ENCODE measurements at regions not wholly inside any gene's neighbourhood (a gene's known extent, or its start where the extent isn't known, plus 50 kb on each side); places are given as distances from the start of the nearest gene placed in this dataset.

- H3K36me3 ChIP-seq, result no peaks in the 10 kb centered on the region
- 83 to 91% (median 84%) methylated on average over 3 of the region's 3 CpGs for WGBS, 3 donors
- no peak overlapping the region for H3K4me3 ChIP-seq
- DNase-seq, result no peak
- no peak for TF ChIP-seq POLR2A (IDR thresholded peaks at IDR 0.05)
- no peak for TF ChIP-seq EP300 (IDR thresholded peaks at IDR 0.05)
- no peak for TF ChIP-seq CTCF (IDR thresholded peaks at IDR 0.05)
- H3K9me3 ChIP-seq, result peaks cover 0 to 5% of the 10 kb centered on the region in 2 donors
- intact Hi-C loops (cut with DNase I), result loop anchor here in 1 of 4 donors (10.0 kb wide), 1 partner anchor 765 kb away; no protein-coding TSS in a partner anchor
- no peaks in the 10 kb centered on the region for H3K4me1 ChIP-seq (ENCODE audit: insufficient read depth)
- H3K27ac ChIP-seq, result no peak overlapping the region
- H3K27me3 ChIP-seq, result no peaks in the 10 kb centered on the region
Measured at GRCh38 chr10:78429984-78430383, 396.3 kb downstream of the RPS24 start.

- 82 to 83% (median 83%) methylated on average over 2 of the region's 2 CpGs for WGBS, 3 donors
- TF ChIP-seq EP300 (IDR thresholded peaks at IDR 0.05) (no peak), POLR2A (IDR thresholded peaks at IDR 0.05) (no peak), CTCF (IDR thresholded peaks at IDR 0.05) (no peak)
Measured at GRCh38 chr10:78432583-78432982, 398.9 kb downstream of the RPS24 start.

GRCh38 chr10:78433076-78433595 is 399.5 kb downstream of the RPS24 start:
- Histone ChIP-seq H3K36me3 (no peaks in the 10 kb centered on the region), H3K4me3 (no peak overlapping the region), H3K27ac (no peak overlapping the region), H3K4me1 (ENCODE audit: insufficient read depth) (no peaks in the 10 kb centered on the region), H3K9me3 (no peaks in the 10 kb centered on the region), H3K27me3 (no peaks in the 10 kb centered on the region)
- intact Hi-C loops (cut with DNase I), result loop anchor here in 1 of 4 donors (10.0 kb wide), 1 partner anchor 762 kb away; no protein-coding TSS in a partner anchor
- DNase-seq, result peak in 2 of 5 donors; percentile 10 to 33
- 83 to 85% (median 84%) methylated on average over 5 of the region's 5 CpGs for WGBS, 3 donors
- TF ChIP-seq CTCF (IDR thresholded peaks at IDR 0.05) (no peak), EP300 (IDR thresholded peaks at IDR 0.05) (no peak), POLR2A (IDR thresholded peaks at IDR 0.05) (no peak)

More at GRCh38 chr10:78432583-78432982, 398.9 kb downstream of the RPS24 start:
- no peaks in the 10 kb centered on the region for H3K36me3 ChIP-seq
- no peaks in the 10 kb centered on the region for H3K9me3 ChIP-seq
- intact Hi-C loops (cut with DNase I), result loop anchor here in 1 of 4 donors (10.0 kb wide), 1 partner anchor 762 kb away; no protein-coding TSS in a partner anchor
- no peaks in the 10 kb centered on the region for H3K27me3 ChIP-seq
- H3K4me1 ChIP-seq (ENCODE audit: insufficient read depth), result no peaks in the 10 kb centered on the region
- DNase-seq, result peak in 3 of 5 donors; percentile 28 to 48 (median 46)
- H3K27ac ChIP-seq, result no peak overlapping the region
- no peak overlapping the region for H3K4me3 ChIP-seq

- no peaks in the 10 kb centered on the region for H3K27me3 ChIP-seq
- WGBS, 3 donors, result 78 to 84% (median 80%) methylated on average over 11 of the region's 11 CpGs
- H3K36me3 ChIP-seq, result no peaks in the 10 kb centered on the region
- peak in 1 of 5 donors; percentile 12 for DNase-seq
- TF ChIP-seq CTCF (IDR thresholded peaks at IDR 0.05), result no peak
- no peak for TF ChIP-seq POLR2A (IDR thresholded peaks at IDR 0.05)
- no peak for TF ChIP-seq EP300 (IDR thresholded peaks at IDR 0.05)
- intact Hi-C loops (cut with DNase I), result loop anchor here in 1 of 4 donors (10.0 kb wide), 1 partner anchor 761 kb away; no protein-coding TSS in a partner anchor
- H3K4me1 ChIP-seq (ENCODE audit: insufficient read depth), result no peaks in the 10 kb centered on the region
- H3K4me3 ChIP-seq, result no peak overlapping the region
- no peak overlapping the region for H3K27ac ChIP-seq
- no peaks in the 10 kb centered on the region for H3K9me3 ChIP-seq
Measured at GRCh38 chr10:78433766-78434535, 400.3 kb downstream of the RPS24 start.
